Common myeloid progenitor, CD34-positive (primary cell): ENCODE measurements at regions not wholly inside any gene's neighbourhood (a gene's known extent, or its start where the extent isn't known, plus 50 kb on each side); places are given as distances from the start of the nearest gene placed in this dataset.

Source experiments
- CTCF ChIA-PET: fragments of 350-600 bp; sonication (Branson Sonifier 250); formaldehyde crosslinking; loops from one replicate; lab custom pipeline; 2021; ENCODE audit warnings: antibody characterized with exemption; lab: Charles Lee
- POLR2A ChIA-PET: fragments of 350-600 bp; sonication (Branson Sonifier 250); formaldehyde crosslinking; loops from one replicate; lab custom pipeline; 2021; ENCODE audit warnings: antibody characterized with exemption; lab: Charles Lee
- DNase-seq, 3 donors: peaks; one replicate each; pipeline versions ENCODE4 v3.0.0 to v3.0.0-alpha.2; 2013
- H3K27ac ChIP-seq, 2 experiments: 1 replicate in 1 of 2; 2 replicates in 1 of 2; pipeline ENCODE4 v1.7.0; 2013; ENCODE audit warnings: inconsistent platforms in 2 of 2, low read length in 2 of 2, mild to moderate bottlenecking in 2 of 2, low read depth in 1 of 2, moderate library complexity in 1 of 2; ENCODE audit not compliant: severe bottlenecking in 2 of 2, insufficient read depth in 1 of 2, poor library complexity in 1 of 2
- H3K27me3 ChIP-seq, 5 experiments: replicated peaks in 2 of 5; 1 replicate in 3 of 5; 2 replicates in 2 of 5; pipeline versions ENCODE4 v1.6.1 to v1.7.0; 2013; ENCODE audit warnings: low read length in 4 of 5, mild to moderate bottlenecking in 2 of 5, moderate library complexity in 2 of 5, inconsistent platforms in 1 of 5; ENCODE audit not compliant: insufficient read depth in 5 of 5, control insufficient read depth in 4 of 5
- H3K36me3 ChIP-seq, 4 experiments: 1 replicate in 2 of 4; 2 replicates in 2 of 4; pipeline versions ENCODE4 v1.6.1 to v1.7.0; 2013; ENCODE audit warnings: low read length in 3 of 4, control low read depth in 1 of 4, mild to moderate bottlenecking in 1 of 4; ENCODE audit not compliant: control insufficient read depth in 4 of 4, insufficient read depth in 4 of 4
- H3K4me1 ChIP-seq, 4 experiments: 1 replicate in 3 of 4; 2 replicates in 1 of 4; pipeline versions ENCODE4 v1.6.1 to v1.7.1; 2013; ENCODE audit warnings: low read length in 3 of 4, mild to moderate bottlenecking in 3 of 4, control low read depth in 1 of 4, inconsistent platforms in 1 of 4, moderate library complexity in 1 of 4; ENCODE audit not compliant: control insufficient read depth in 4 of 4, insufficient read depth in 4 of 4; ENCODE audit errors: control extremely low read depth in 1 of 4
- H3K4me3 ChIP-seq, 7 experiments: 1 replicate in 4 of 7; 2 replicates in 3 of 7; pipeline versions ENCODE4 v1.5.1 to v1.7.0; 2013; ENCODE audit warnings: mild to moderate bottlenecking in 7 of 7, low read length in 6 of 7, moderate library complexity in 6 of 7, inconsistent platforms in 2 of 7, low read depth in 2 of 7, control low read depth in 1 of 7; ENCODE audit not compliant: insufficient read depth in 4 of 7, control insufficient read depth in 1 of 7; ENCODE audit errors: extremely low read depth in 1 of 7
- H3K9me3 ChIP-seq, 5 experiments: 1 replicate in 4 of 5; 2 replicates in 1 of 5; pipeline versions ENCODE4 v1.6.1 to v1.7.1; 2013; ENCODE audit warnings: low read length in 4 of 5, mild to moderate bottlenecking in 2 of 5, inconsistent platforms in 1 of 5, low read depth in 1 of 5, moderate library complexity in 1 of 5; ENCODE audit not compliant: control insufficient read depth in 4 of 5, insufficient read depth in 2 of 5; ENCODE audit errors: control extremely low read depth in 1 of 5
- WGBS: methylation state at CpG from one replicate; pipeline ENCODE4 v1.1.5; 2013; ENCODE audit not compliant: insufficient coverage; 5-methylcytosine and 5-hydroxymethylcytosine counted together

GRCh38 chr7:40947566-40947965, 755.3 kb downstream of the INHBA start:
- DNase-seq: no peak
- ChIA-PET CTCF (no interaction called here), POLR2A (no interaction called here)
- Histone ChIP-seq H3K27ac (no peak overlapping the region), H3K36me3 (no peaks in the 10 kb centered on the region), H3K27me3 (no peaks in the 10 kb centered on the region), H3K4me1 (no peaks in the 10 kb centered on the region), H3K4me3 (no peak overlapping the region), H3K9me3 (peaks cover 0 to 20% (median 9%) of the 10 kb centered on the region in 5 experiments)

- peaks cover 0 to 26% (median 9%) of the 10 kb centered on the region in 5 experiments for H3K9me3 ChIP-seq
- H3K36me3 ChIP-seq: no peaks in the 10 kb centered on the region
- no peaks in the 10 kb centered on the region for H3K4me1 ChIP-seq
- DNase-seq: no peak
- CTCF ChIA-PET: no interaction called here
- no peak overlapping the region for H3K27ac ChIP-seq
- POLR2A ChIA-PET: no interaction called here
- H3K27me3 ChIP-seq: no peaks in the 10 kb centered on the region
- no CpG with 5 or more reads among the region's 1 CpG for WGBS
- no peak overlapping the region for H3K4me3 ChIP-seq
Observed at GRCh38 chr7:40946549-40946948, 756.3 kb downstream of the INHBA start.

- no peak for DNase-seq
- no peaks in the 10 kb centered on the region for H3K36me3 ChIP-seq
- CTCF ChIA-PET: no interaction called here
- no peaks in the 10 kb centered on the region for H3K4me1 ChIP-seq
- no peaks in the 10 kb centered on the region for H3K27me3 ChIP-seq
- no peak overlapping the region for H3K27ac ChIP-seq
- H3K9me3 ChIP-seq: peaks cover 0 to 26% (median 9%) of the 10 kb centered on the region in 5 experiments
- POLR2A ChIA-PET: no interaction called here
- WGBS: 100% methylated on average over 2 of the region's 2 CpGs
- no peak overlapping the region for H3K4me3 ChIP-seq
Observed at GRCh38 chr7:40945788-40946187, 757.1 kb downstream of the INHBA start.

GRCh38 chr7:40944981-40945585, 757.8 kb downstream of the INHBA start:
- no peak overlapping the region for H3K27ac ChIP-seq

GRCh38 chr7:40937879-40938278, 765.0 kb downstream of the INHBA start:
- H3K36me3 ChIP-seq: no peaks in the 10 kb centered on the region
- H3K9me3 ChIP-seq: peaks cover 0 to 15% (median 0%) of the 10 kb centered on the region in 5 experiments
- no peak overlapping the region for H3K27ac ChIP-seq
- WGBS: 100% methylated on average over 1 of the region's 2 CpGs
- no peak overlapping the region for H3K4me3 ChIP-seq
- H3K27me3 ChIP-seq: no peaks in the 10 kb centered on the region
- no peaks in the 10 kb centered on the region for H3K4me1 ChIP-seq
- CTCF ChIA-PET: no interaction called here
- POLR2A ChIA-PET: no interaction called here
- DNase-seq: no peak

More at GRCh38 chr7:40944981-40945585, 757.8 kb downstream of the INHBA start:
- DNase-seq: no peak
- ChIA-PET CTCF (no interaction called here), POLR2A (no interaction called here)
- Histone ChIP-seq H3K27me3 (no peaks in the 10 kb centered on the region), H3K36me3 (no peaks in the 10 kb centered on the region), H3K4me1 (no peaks in the 10 kb centered on the region), H3K4me3 (no peak overlapping the region), H3K9me3 (peaks cover 0 to 26% (median 9%) of the 10 kb centered on the region in 5 experiments)

- Histone ChIP-seq H3K4me3 (no peak overlapping the region), H3K4me1 (no peaks in the 10 kb centered on the region), H3K9me3 (peaks cover 0 to 10% (median 0%) of the 10 kb centered on the region in 5 experiments), H3K27ac (no peak overlapping the region), H3K36me3 (no peaks in the 10 kb centered on the region), H3K27me3 (no peaks in the 10 kb centered on the region)
- CTCF ChIA-PET: no interaction called here
- no peak for DNase-seq
- POLR2A ChIA-PET: no interaction called here
- WGBS: no CpG with 5 or more reads among the region's 2 CpGs
Observed at GRCh38 chr7:40935435-40935834, 767.5 kb downstream of the INHBA start.

GRCh38 chr7:40923626-40924025, 779.3 kb downstream of the INHBA start:
- ChIA-PET POLR2A (no interaction called here), CTCF (no interaction called here)
- no peak for DNase-seq
- Histone ChIP-seq H3K4me3 (no peak overlapping the region), H3K4me1 (no peaks in the 10 kb centered on the region), H3K36me3 (no peaks in the 10 kb centered on the region), H3K27ac (no peak overlapping the region), H3K9me3 (peaks cover 0 to 4% (median 0%) of the 10 kb centered on the region in 5 experiments), H3K27me3 (no peaks in the 10 kb centered on the region)
- no CpG with 5 or more reads among the region's 1 CpG for WGBS
